ENCODE measurements at regions not wholly inside any gene's neighbourhood (a gene's known extent, or its start where the extent isn't known, plus 50 kb on each side); places are given as distances from the start of the nearest gene placed in this dataset.

DNA sequence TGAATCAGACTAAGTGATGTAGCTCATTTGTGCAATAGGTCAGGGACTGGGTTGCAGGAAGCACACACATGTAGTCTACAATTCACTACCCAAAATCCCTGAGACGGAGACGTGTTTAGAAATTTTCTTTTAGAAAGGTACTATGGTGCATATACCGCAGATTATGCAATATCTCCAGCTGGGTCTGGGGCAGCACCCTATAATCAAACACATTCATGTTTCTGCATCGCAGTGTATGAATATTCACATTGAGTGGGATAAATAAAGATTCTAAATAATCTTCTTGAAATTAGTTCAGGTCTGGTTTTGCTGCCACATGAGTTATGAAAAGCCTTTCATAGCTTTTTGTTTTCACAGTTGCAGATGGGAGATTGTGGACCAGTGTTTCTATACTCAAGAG lies 395.7 kb upstream of the FANCL start:
- TF ChIP-seq GATA1 (IDR thresholded peaks at IDR 0.05; ENCODE audit: low read depth, low read length) = no peak
- no peak for TF ChIP-seq POLR2A (IDR thresholded peaks at IDR 0.05; ENCODE audit: low read length)
- DNase-seq = no peak

DNA sequence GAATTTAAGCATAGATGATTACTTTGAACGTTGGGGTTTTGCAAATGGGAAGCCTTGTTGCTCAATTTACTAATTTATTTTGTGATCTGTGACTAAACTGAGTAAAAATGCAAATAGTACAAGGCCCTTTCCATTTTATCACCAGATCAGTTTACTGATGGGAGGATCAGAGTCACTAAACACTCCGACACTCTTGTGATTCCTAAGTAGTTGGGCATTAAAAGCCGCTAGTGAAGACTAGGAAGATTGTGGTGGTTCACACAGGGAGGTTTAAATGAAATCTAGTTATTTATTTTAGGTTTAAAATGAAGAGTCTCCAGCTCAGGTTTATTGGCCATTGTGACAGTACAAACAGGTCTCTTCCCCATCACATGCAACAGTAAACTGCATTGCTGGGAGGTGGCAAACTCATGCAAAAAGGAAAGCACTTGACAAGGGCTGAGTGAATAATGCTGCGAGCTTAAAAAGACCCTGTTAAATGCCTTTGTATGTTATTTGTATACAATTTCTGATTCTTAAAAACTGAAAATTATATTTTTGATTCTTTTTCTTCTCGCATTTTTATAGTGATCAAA lies 394.8 kb upstream of the FANCL start:
- no peak for TF ChIP-seq GATA1 (IDR thresholded peaks at IDR 0.05; ENCODE audit: low read depth, low read length)
- TF ChIP-seq POLR2A (IDR thresholded peaks at IDR 0.05; ENCODE audit: low read length) = no peak
- no peak for DNase-seq

DNA sequence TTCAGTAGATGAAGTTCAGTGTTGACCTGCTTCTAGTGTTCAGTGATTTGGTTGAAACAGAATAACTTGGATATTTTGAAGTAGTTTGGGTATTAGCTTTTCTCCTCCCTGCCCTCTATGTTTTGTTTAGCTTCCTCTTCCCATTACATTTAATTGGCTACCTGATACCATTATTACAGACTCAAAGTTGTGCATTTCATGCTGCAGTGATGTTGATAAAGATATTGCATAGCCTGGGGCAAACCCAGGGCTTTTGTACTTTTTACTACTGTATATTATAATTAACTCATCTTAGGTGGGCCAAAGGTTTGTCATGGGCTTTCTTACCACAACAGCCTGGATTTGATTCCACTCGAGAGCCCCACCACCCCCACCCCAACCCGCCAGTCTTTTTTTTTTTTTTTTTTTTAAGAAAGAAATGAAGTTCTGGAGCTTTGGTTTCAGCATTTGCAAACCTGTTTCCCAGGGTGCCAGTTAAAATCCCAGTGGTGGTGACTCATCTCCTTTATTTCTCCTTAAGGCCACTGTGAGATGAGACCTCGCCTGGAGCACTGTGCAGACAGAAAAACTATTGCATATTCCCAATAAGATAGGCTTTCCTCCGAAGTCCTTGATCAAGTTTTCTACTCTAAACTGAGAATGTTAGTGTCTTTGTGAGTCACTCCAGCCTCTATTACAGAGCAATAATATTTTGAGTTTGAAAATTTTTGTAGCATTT lies 393.7 kb upstream of the FANCL start:
- no peak for TF ChIP-seq POLR2A (IDR thresholded peaks at IDR 0.05; ENCODE audit: low read length)
- TF ChIP-seq GATA1 (IDR thresholded peaks at IDR 0.05; ENCODE audit: low read depth, low read length) = no peak
- no peak for DNase-seq

GRCh38 chr2:58633613-58634365 lies 392.7 kb upstream of the FANCL start:
- TF ChIP-seq GATA1 (IDR thresholded peaks at IDR 0.05; ENCODE audit: low read depth, low read length) (no peak), POLR2A (IDR thresholded peaks at IDR 0.05; ENCODE audit: low read length) (no peak)
- DNase-seq = no peak

GRCh38 chr2:58631986-58632385 lies 390.9 kb upstream of the FANCL start:
- no peak for DNase-seq
- no peak for TF ChIP-seq GATA1 (IDR thresholded peaks at IDR 0.05; ENCODE audit: low read depth, low read length)
- no peak for TF ChIP-seq POLR2A (IDR thresholded peaks at IDR 0.05; ENCODE audit: low read length)

DNA sequence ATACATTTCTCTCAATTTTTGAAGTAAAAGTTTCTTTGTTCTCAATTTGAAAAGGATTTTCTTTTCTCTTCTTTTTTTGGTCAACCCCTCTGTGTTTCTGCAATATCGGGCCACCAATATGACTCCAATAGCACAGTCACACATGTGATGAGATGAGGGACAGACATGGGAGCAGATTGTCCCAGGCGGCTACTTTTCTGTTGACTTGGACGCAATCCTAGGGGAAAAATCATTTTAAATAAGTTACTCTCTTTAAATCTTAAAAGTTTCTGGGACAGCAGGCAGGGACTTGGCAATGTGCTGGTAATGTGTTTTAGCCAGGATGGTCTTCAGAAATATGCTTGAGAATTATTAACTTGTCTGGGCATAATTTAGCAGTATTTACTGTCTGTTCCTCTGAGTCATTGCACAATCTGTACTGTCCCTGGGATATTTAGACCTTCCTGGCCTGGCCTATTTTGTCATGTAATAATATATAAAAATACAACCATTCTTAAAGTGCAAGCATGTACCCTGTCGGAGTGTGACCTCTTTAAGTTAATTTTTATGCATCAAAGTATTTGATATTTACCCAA lies 388.5 kb upstream of the FANCL start:
- DNase-seq = no peak
- TF ChIP-seq GATA1 (IDR thresholded peaks at IDR 0.05; ENCODE audit: low read depth, low read length) (no peak), POLR2A (IDR thresholded peaks at IDR 0.05; ENCODE audit: low read length) (no peak)

DNA sequence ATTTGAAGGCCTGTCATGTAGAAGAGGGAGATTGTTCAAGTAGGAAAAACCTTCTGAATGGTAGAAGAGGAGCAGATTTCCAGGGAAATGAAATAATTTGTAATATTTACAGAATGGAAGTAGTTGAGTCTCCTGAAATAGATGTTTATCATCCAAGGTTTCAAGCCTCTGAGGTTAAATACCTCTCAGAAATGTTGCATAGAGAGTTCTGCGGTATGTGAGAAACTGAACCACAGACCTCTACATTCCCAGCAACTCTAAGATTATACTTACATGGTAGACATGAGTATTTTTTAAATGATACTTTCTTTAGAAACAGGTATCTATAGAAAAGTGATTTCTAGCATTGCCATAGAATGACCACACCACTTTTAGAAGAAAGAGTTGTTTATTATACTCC lies 379.8 kb upstream of the FANCL start:
- no peak for DNase-seq
- no peak for TF ChIP-seq POLR2A (IDR thresholded peaks at IDR 0.05; ENCODE audit: low read length)

DNA sequence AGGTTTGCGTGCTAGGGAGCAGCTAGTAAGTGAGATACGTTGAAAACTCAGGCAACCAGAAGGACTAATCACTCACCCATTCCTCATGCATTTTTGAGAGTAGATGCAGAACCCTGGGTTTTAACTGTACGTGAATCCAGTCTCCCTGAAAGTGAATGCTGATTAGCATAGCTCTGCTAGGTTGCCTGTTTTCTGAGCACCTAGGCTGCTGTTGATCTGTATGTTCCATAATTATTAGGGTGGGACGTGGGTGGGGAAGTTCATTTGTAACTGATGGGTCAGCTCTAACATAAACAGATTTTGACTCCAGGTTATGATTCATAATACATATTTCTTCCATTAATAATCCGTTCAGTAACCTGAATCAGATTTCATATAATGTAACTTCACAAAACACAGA lies 379.0 kb upstream of the FANCL start:
- TF ChIP-seq GATA1 (IDR thresholded peaks at IDR 0.05; ENCODE audit: low read depth, low read length) (no peak), POLR2A (IDR thresholded peaks at IDR 0.05; ENCODE audit: low read length) (no peak)
- no peak for DNase-seq

DNA sequence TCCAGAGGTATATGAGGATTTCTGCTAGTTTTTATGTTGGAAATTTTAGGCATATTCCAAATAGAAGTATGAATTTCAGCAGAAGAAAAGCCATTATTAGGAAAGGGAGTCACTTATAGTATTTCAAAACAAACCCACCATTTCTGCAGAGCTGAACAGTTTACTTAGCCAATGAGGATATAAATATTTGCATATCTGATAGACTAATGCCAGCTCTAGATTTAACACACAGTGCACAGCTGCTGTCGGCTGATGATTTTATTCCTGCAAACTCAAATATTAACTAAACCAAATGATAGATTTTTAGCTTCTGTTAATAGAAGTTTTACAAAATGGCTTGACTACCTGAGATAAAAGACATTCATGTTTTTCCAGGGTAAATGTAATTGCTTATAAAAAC lies 375.8 kb upstream of the FANCL start:
- TF ChIP-seq POLR2A (IDR thresholded peaks at IDR 0.05; ENCODE audit: low read length) (no peak), GATA1 (IDR thresholded peaks at IDR 0.05; ENCODE audit: low read depth, low read length) (no peak)
- no peak for DNase-seq

GRCh38 chr2:58614219-58614618 lies 373.1 kb upstream of the FANCL start:
- TF ChIP-seq GATA1 (IDR thresholded peaks at IDR 0.05; ENCODE audit: low read depth, low read length) = no peak
- TF ChIP-seq POLR2A (IDR thresholded peaks at IDR 0.05; ENCODE audit: low read length) = no peak
- DNase-seq = no peak

- DNase-seq = no peak
- TF ChIP-seq GATA1 (IDR thresholded peaks at IDR 0.05; ENCODE audit: low read depth, low read length) (no peak), POLR2A (IDR thresholded peaks at IDR 0.05; ENCODE audit: low read length) (no peak)
Observed at GRCh38 chr2:58612973-58613372, 371.8 kb upstream of the FANCL start.

DNA sequence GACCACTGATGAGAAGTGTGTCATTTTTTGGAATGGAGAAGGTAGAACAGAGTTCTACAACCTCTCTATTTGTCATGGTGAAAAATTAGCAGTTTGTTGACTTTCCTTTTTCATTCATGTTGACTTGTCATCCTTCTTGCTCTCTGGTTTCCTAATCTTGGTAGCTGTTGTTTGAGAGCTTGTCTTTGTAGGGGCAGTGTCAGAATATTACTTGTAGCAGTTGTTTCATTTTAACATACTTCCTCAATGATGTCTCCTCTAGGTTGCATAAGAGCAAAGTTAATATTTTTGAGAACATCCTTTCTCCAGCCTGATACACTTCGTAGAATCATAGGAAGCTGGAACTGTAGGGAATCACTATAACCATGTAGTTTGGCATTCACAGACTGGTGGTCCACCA lies 368.2 kb upstream of the FANCL start:
- TF ChIP-seq POLR2A (IDR thresholded peaks at IDR 0.05; ENCODE audit: low read length) = no peak

GRCh38 chr2:58608146-58608545 lies 367.0 kb upstream of the FANCL start:
- no peak for DNase-seq
- no peak for TF ChIP-seq GATA1 (IDR thresholded peaks at IDR 0.05; ENCODE audit: low read depth, low read length)
- TF ChIP-seq POLR2A (IDR thresholded peaks at IDR 0.05; ENCODE audit: low read length) = no peak

More for the DNA sequence above, 368.2 kb upstream of the FANCL start:
- no peak for DNase-seq

- TF ChIP-seq POLR2A (IDR thresholded peaks at IDR 0.05; ENCODE audit: low read length) (no peak), GATA1 (IDR thresholded peaks at IDR 0.05; ENCODE audit: low read depth, low read length) (no peak)
- DNase-seq = no peak
Observed at GRCh38 chr2:58607448-58607847, 366.3 kb upstream of the FANCL start.
